HEK293 (cell line): ENCODE measurements at regions not wholly inside any gene's neighbourhood (a gene's known extent, or its start where the extent isn't known, plus 50 kb on each side); places are given as distances from the start of the nearest gene placed in this dataset.

ENCODE experiments used
- CTCF ChIA-PET: fragments of 350-600 bp; formaldehyde crosslinking; extraction: SDS; loops from one replicate; lab custom pipeline; 2021; ENCODE audit warnings: antibody characterized with exemption; lab: Yijun Ruan, JAX
- POLR2A ChIA-PET: fragments of 300-600 bp; formaldehyde crosslinking; extraction: SDS; loops from one replicate; lab custom pipeline; 2020; ENCODE audit warnings: antibody characterized with exemption, inconsistent platforms; lab: Yijun Ruan, JAX
- H3K27ac ChIP-seq: fragments of 200-500 bp; sonication (Bioruptor generic); 2 replicates; pipeline ENCODE4 v1.5.1; 2014; ENCODE audit warnings: low read depth, low read length, control low read depth, inconsistent platforms; ENCODE audit errors: extremely low read depth
- H3K36me3 ChIP-seq, 2 experiments: fragments of 200-500 bp in 1 of 2; sonication (Bioruptor generic) in 1 of 2; 1 replicate in 1 of 2; 2 replicates in 1 of 2; pipeline ENCODE4 v1.5.1; 2014 to 2017; ENCODE audit warnings: inconsistent platforms in 2 of 2, low read length in 2 of 2; ENCODE audit not compliant: control insufficient read depth in 2 of 2, insufficient read depth in 1 of 2
- H3K4me1 ChIP-seq: fragments of 200-500 bp; sonication (Bioruptor generic); 2 replicates; pipeline ENCODE4 v1.5.1; 2014; ENCODE audit warnings: mild to moderate bottlenecking, low read length, inconsistent platforms; ENCODE audit not compliant: control insufficient read depth, insufficient read depth
- H3K4me3 ChIP-seq: 2 replicates; pipeline ENCODE4 v1.5.1; 2011; ENCODE audit warnings: low read depth, mild to moderate bottlenecking, control low read depth, low read length, moderate library complexity
- H3K9me3 ChIP-seq: fragments of 200-500 bp; sonication (Bioruptor generic); 2 replicates; pipeline ENCODE4 v1.5.1; 2014; ENCODE audit warnings: low read depth, low read length, inconsistent platforms; ENCODE audit not compliant: control insufficient read depth, insufficient read depth
- GLI2 ChIP-seq: fragments of 450-650 bp; formaldehyde crosslinking; IDR thresholded peaks from 2 replicates; pipeline ENCODE4; 2017; ENCODE audit warnings: missing biosample characterization, missing genetic modification characterization, low read depth, borderline replicate concordance
- KLF8 ChIP-seq: fragments of 450-650 bp; formaldehyde crosslinking; IDR thresholded peaks from 2 replicates; pipeline ENCODE4 v1.5.1; 2016; ENCODE audit warnings: missing biosample characterization, missing genetic modification characterization
- PRDM1 ChIP-seq: fragments of 450-650 bp; formaldehyde crosslinking; IDR thresholded peaks from 2 replicates; pipeline ENCODE4; 2016; ENCODE audit warnings: missing biosample characterization, missing genetic modification characterization
- PRDM6 ChIP-seq: fragments of 450-650 bp; formaldehyde crosslinking; IDR thresholded peaks from 2 replicates; pipeline ENCODE4 v1.5.1; 2017; ENCODE audit warnings: missing biosample characterization, missing genetic modification characterization
- ZBTB20 ChIP-seq: fragments of 450-650 bp; formaldehyde crosslinking; IDR thresholded peaks from 2 replicates; pipeline ENCODE4 v1.5.1; 2016; ENCODE audit warnings: missing biosample characterization, missing genetic modification characterization
- ZFP37 ChIP-seq: fragments of 450-650 bp; formaldehyde crosslinking; IDR thresholded peaks from 2 replicates; pipeline ENCODE4 v1.5.1; 2016; ENCODE audit warnings: missing biosample characterization, missing genetic modification characterization
- ZNF16 ChIP-seq: fragments of 450-650 bp; formaldehyde crosslinking; IDR thresholded peaks from 2 replicates; pipeline ENCODE4 v1.5.1; 2016; ENCODE audit warnings: low read depth, missing biosample characterization, missing genetic modification characterization
- ZNF174 ChIP-seq: fragments of 450-650 bp; formaldehyde crosslinking; IDR thresholded peaks from 2 replicates; pipeline ENCODE4 v1.5.0; 2017; ENCODE audit warnings: missing biosample characterization, mild to moderate bottlenecking, missing genetic modification characterization
- ZNF211 ChIP-seq: fragments of 450-650 bp; formaldehyde crosslinking; IDR thresholded peaks from 2 replicates; pipeline ENCODE4 v1.5.1; 2016; ENCODE audit warnings: low read depth, missing biosample characterization, missing genetic modification characterization
- ZNF266 ChIP-seq: fragments of 450-650 bp; formaldehyde crosslinking; IDR thresholded peaks from 2 replicates; pipeline ENCODE4 v1.5.1; 2016; ENCODE audit warnings: missing biosample characterization, missing genetic modification characterization, low read depth
- ZNF335 ChIP-seq: fragments of 450-650 bp; formaldehyde crosslinking; conservative IDR thresholded peaks from 2 replicates; pipeline ENCODE4 v1.5.1; 2016; ENCODE audit warnings: missing biosample characterization, missing genetic modification characterization
- ZNF423 ChIP-seq: fragments of 450-650 bp; formaldehyde crosslinking; IDR thresholded peaks from 2 replicates; pipeline ENCODE4 v1.5.1; 2016; ENCODE audit warnings: missing biosample characterization, missing genetic modification characterization
- ZNF510 ChIP-seq: fragments of 450-650 bp; formaldehyde crosslinking; IDR thresholded peaks from 2 replicates; pipeline ENCODE4 v1.5.1; 2018; ENCODE audit warnings: mild to moderate bottlenecking, missing genetic modification characterization, missing biosample characterization; ENCODE audit not compliant: insufficient replicate concordance
- ZNF513 ChIP-seq: fragments of 450-650 bp; IDR thresholded peaks from 2 replicates; pipeline ENCODE4 v1.5.1; 2018; ENCODE audit warnings: missing biosample characterization, missing genetic modification characterization
- ZNF530 ChIP-seq: fragments of 450-650 bp; formaldehyde crosslinking; IDR thresholded peaks from 2 replicates; pipeline ENCODE4 v1.5.1; 2016; ENCODE audit warnings: low read depth, missing biosample characterization, missing genetic modification characterization
- ZNF639 ChIP-seq: fragments of 450-650 bp; formaldehyde crosslinking; IDR thresholded peaks from 2 replicates; pipeline ENCODE4 v1.5.1; 2016; ENCODE audit warnings: missing biosample characterization, missing genetic modification characterization
- ZNF837 ChIP-seq: fragments of 450-650 bp; formaldehyde crosslinking; IDR thresholded peaks from 2 replicates; pipeline ENCODE4 v1.5.1; 2016; ENCODE audit warnings: missing biosample characterization, missing genetic modification characterization
- TF ChIP-seq, protein P1 (sequence below): fragments of 450-650 bp; formaldehyde crosslinking; IDR thresholded peaks from 2 replicates; pipeline ENCODE4 v1.5.1; 2016; ENCODE audit warnings: missing biosample characterization, missing genetic modification characterization
- TF ChIP-seq, protein P2 (sequence below): fragments of 450-650 bp; formaldehyde crosslinking; IDR thresholded peaks from 2 replicates; pipeline ENCODE4; 2016; ENCODE audit warnings: missing biosample characterization, missing genetic modification characterization

GRCh38 chr3:157979022-157979421 lies 127.2 kb downstream of the SHOX2 start (continued):
- TF ChIP-seq, protein P1, sequence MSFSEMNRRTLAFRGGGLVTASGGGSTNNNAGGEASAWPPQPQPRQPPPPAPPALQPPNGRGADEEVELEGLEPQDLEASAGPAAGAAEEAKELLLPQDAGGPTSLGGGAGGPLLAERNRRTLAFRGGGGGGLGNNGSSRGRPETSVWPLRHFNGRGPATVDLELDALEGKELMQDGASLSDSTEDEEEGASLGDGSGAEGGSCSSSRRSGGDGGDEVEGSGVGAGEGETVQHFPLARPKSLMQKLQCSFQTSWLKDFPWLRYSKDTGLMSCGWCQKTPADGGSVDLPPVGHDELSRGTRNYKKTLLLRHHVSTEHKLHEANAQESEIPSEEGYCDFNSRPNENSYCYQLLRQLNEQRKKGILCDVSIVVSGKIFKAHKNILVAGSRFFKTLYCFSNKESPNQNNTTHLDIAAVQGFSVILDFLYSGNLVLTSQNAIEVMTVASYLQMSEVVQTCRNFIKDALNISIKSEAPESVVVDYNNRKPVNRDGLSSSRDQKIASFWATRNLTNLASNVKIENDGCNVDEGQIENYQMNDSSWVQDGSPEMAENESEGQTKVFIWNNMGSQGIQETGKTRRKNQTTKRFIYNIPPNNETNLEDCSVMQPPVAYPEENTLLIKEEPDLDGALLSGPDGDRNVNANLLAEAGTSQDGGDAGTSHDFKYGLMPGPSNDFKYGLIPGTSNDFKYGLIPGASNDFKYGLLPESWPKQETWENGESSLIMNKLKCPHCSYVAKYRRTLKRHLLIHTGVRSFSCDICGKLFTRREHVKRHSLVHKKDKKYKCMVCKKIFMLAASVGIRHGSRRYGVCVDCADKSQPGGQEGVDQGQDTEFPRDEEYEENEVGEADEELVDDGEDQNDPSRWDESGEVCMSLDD (tag by site-specific recombination): no peak
- TF ChIP-seq ZNF837 (tag by site-specific recombination): no peak
- TF ChIP-seq ZNF510 (tag by site-specific recombination): no peak
- no peak for TF ChIP-seq ZFP37 (tag by site-specific recombination)
- TF ChIP-seq ZNF335: no peak
- TF ChIP-seq PRDM1 (tag by site-specific recombination): no peak
- TF ChIP-seq KLF8: no peak
- TF ChIP-seq ZNF530 (tag by site-specific recombination): no peak
- TF ChIP-seq ZNF211 (tag by site-specific recombination): no peak
- no peak for TF ChIP-seq GLI2 (tag by site-specific recombination)
- no peak for TF ChIP-seq PRDM6 (tag by site-specific recombination)
- TF ChIP-seq ZNF423 (tag by site-specific recombination): no peak
- TF ChIP-seq, protein P2, sequence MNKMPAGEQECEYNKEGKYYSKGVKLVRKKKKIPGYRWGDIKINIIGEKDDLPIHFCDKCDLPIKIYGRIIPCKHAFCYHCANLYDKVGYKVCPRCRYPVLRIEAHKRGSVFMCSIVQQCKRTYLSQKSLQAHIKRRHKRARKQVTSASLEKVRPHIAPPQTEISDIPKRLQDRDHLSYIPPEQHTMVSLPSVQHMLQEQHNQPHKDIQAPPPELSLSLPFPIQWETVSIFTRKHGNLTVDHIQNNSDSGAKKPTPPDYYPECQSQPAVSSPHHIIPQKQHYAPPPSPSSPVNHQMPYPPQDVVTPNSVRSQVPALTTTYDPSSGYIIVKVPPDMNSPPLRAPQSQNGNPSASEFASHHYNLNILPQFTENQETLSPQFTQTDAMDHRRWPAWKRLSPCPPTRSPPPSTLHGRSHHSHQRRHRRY: no peak
- no peak for TF ChIP-seq ZNF639 (tag by site-specific recombination)
- TF ChIP-seq ZNF174 (tag by site-specific recombination): no peak
- no peak for TF ChIP-seq ZNF266

GRCh38 chr3:157961665-157962064 lies 144.6 kb downstream of the SHOX2 start:
- H3K4me3 ChIP-seq: no peak overlapping the region
- no peak overlapping the region for H3K27ac ChIP-seq
- POLR2A ChIA-PET: no interaction called here
- CTCF ChIA-PET: interaction anchor here (0.6 to 1.0 kb wide), 2 partner anchors 8 to 473 kb away, joined by 4 read pairs; no protein-coding TSS in a partner anchor
- TF ChIP-seq ZNF16 (no peak), ZBTB20 (tag by site-specific recombination) (no peak), ZNF513 (tag by site-specific recombination) (no peak)
- TF ChIP-seq, all 188 proteins: peak for 0
- Histone ChIP-seq H3K9me3 (no peaks in the 10 kb centered on the region), H3K36me3 (no peaks in the 10 kb centered on the region), H3K4me1 (no peaks in the 10 kb centered on the region)
